ENCODE measurements at regions not wholly inside any gene's neighbourhood (a gene's known extent, or its start where the extent isn't known, plus 50 kb on each side); places are given as distances from the start of the nearest gene placed in this dataset.

GRCh38 chr7:130887957-130888371 lies 154.0 kb upstream of the KLF14 start:
- DNase-seq (ENCODE audit: low spot score) (no peak), ATAC-seq (peak; percentile 40 to 50)
- peak overlapping the region; percentile 60 to 84 for H3K27ac Mint-ChIP-seq
- H3K36me3 Mint-ChIP-seq, result peaks cover 41% of the 10 kb centered on the region
- no peaks in the 10 kb centered on the region for H3K27me3 Mint-ChIP-seq
- H3K4me1 Mint-ChIP-seq (ENCODE audit: low read depth in 2 of 2), result peaks cover 49 to 51% of the 10 kb centered on the region in 2 donors
- H3K4me3 Mint-ChIP-seq, result peak overlapping the region; percentile 27
- no peaks in the 10 kb centered on the region for H3K9me3 Mint-ChIP-seq

GRCh38 chr7:130888468-130888867 lies 154.5 kb upstream of the KLF14 start:
- peaks cover 41% of the 10 kb centered on the region for H3K36me3 Mint-ChIP-seq
- peak overlapping the region; percentile 60 to 84 for H3K27ac Mint-ChIP-seq
- H3K4me3 Mint-ChIP-seq, result no peak overlapping the region
- peaks cover 50 to 52% of the 10 kb centered on the region in 2 donors for H3K4me1 Mint-ChIP-seq (ENCODE audit: low read depth in 2 of 2)
- ATAC-seq (no peak), DNase-seq (ENCODE audit: low spot score) (no peak)
- H3K9me3 Mint-ChIP-seq, result no peaks in the 10 kb centered on the region
- H3K27me3 Mint-ChIP-seq, result no peaks in the 10 kb centered on the region

DNA sequence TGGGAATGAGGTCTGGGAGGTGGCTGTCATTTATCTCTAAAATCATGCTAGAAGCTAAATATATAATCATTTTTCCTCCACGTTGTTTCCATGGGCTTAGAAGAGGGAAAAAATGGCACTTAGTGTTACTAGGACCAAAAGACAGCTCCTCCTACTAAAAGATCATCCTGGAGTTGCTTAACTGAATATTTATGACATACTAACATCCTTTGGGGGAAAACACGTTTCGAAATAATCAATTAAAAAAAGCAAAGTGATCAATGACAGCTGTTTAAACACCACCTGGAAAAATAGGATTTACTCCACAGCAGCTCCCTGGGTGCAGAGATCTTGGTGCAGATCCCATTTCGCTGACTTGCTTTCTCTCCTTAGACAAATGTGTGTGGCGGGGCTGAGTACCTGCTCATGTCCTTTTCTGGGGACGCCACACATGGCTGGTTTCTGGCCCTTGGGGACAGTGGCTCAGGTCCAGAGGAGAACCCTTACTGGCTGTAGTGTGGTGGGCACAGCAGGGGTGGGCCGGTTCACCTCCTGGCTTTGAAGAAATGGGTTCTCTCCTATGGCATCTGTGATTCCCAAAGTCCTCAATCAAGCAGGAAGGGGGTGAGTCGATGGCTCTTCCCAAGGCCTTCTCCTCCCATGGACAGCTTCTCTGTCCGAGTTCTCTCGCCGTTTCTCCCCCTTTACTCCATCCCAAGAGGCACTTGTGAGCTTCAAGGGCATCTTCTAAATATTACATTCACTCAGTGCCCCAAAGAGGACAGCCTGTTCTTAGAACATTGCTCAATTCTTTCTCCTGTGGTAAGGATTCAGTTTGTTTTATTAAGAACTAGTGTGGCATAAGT lies 156.4 kb upstream of the KLF14 start:
- H3K9me3 Mint-ChIP-seq, result no peaks in the 10 kb centered on the region
- H3K36me3 Mint-ChIP-seq, result peaks cover 48% of the 10 kb centered on the region
- no peaks in the 10 kb centered on the region for H3K27me3 Mint-ChIP-seq
- peak overlapping the region; percentile 57 to 61 for H3K27ac Mint-ChIP-seq
- peaks cover 61 to 70% of the 10 kb centered on the region in 2 donors for H3K4me1 Mint-ChIP-seq (ENCODE audit: low read depth in 2 of 2)
- ATAC-seq, result no peak
- peak overlapping the region; percentile 24 for H3K4me3 Mint-ChIP-seq
- DNase-seq (ENCODE audit: low spot score), result no peak

DNA sequence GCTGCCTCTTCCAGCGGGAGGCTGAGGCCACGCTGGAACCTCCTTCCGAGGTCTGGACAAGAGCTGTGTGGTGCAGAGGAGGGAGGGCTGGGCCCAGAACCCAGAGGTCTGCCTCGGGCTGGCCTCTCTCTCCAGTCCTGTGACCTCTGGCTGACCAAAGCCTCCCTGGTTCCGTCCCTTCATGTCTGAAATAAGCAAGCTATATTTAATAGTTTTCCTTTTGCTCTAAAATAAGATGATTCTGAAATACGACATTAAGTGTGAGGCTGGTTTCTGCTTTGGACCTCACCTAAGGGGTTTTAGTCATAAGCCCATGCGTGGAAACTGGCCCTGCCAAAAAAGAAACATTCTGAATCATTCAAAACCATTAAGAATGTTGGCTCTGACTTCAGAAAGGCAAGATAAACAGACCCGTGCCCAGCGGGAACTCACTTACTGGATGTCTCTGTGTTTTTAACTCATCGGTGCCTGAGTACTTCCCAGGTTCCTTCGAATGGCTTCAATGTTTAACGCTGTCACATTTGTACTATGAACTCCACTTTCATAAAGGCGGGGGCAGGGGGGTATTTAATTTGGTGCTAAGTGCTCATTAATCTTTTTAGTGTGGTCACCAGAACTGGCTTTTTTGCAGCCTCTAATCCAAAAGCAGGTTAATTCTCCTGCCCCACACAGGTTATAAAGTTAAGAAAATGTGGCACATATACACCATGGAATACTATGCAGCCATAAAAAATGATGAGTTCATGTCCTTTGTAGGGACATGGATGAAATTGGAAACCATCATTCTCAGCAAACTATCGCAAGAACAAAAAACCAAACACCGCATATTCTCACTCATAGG lies 157.5 kb upstream of the KLF14 start:
- H3K27ac Mint-ChIP-seq, result peak overlapping the region; percentile 57 to 61
- H3K4me1 Mint-ChIP-seq (ENCODE audit: low read depth in 2 of 2), result peaks cover 66 to 78% of the 10 kb centered on the region in 2 donors
- no peaks in the 10 kb centered on the region for H3K9me3 Mint-ChIP-seq
- DNase-seq (ENCODE audit: low spot score), result no peak
- H3K36me3 Mint-ChIP-seq, result peaks cover 55% of the 10 kb centered on the region
- no peaks in the 10 kb centered on the region for H3K27me3 Mint-ChIP-seq
- no peak for ATAC-seq
- no peak overlapping the region for H3K4me3 Mint-ChIP-seq

DNA sequence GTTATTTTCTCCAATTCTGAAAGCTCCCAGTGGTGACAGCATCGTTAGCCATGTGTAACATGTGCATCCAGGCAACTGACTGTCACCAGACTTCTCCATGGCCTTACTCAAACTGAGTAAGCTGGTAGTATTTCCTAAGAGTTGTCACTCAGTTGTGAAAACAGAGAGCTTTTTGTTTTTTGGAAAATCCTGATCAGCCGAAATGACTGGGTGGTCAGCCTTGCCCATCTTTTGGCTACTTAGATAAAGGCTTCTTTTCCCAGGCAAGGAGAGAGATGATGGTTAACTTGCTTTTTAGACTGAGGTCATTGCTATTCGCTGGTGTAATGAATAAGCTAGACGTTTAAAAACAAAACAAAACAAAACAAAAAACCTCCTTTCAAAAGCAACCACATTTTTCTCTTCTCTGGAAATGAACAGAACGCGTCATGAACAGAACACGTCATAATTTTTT lies 159.5 kb upstream of the KLF14 start:
- no peak for DNase-seq (ENCODE audit: low spot score)
- Mint-ChIP-seq H3K27ac (peak overlapping the region; percentile 82 to 88), H3K4me1 (ENCODE audit: low read depth in 2 of 2) (peaks cover 64 to 71% of the 10 kb centered on the region in 2 donors), H3K4me3 (peak overlapping the region; percentile 3), H3K36me3 (peaks cover 42% of the 10 kb centered on the region), H3K27me3 (no peaks in the 10 kb centered on the region), H3K9me3 (no peaks in the 10 kb centered on the region)
- ATAC-seq, result peak in 1 of 2 donors; percentile 17

- no peak for DNase-seq (ENCODE audit: low spot score)
- ATAC-seq, result peak in 1 of 2 donors; percentile 52
- Mint-ChIP-seq H3K4me3 (peak overlapping the region; percentile 47), H3K9me3 (no peaks in the 10 kb centered on the region), H3K27ac (peak overlapping the region; percentile 82 to 88), H3K36me3 (peaks cover 37% of the 10 kb centered on the region), H3K4me1 (ENCODE audit: low read depth in 2 of 2) (peaks cover 62 to 68% of the 10 kb centered on the region in 2 donors), H3K27me3 (no peaks in the 10 kb centered on the region)
These were observed 160.3 kb upstream of the KLF14 start for GRCh38 chr7:130894146-130894908.

- H3K4me1 Mint-ChIP-seq (ENCODE audit: low read depth in 2 of 2), result peaks cover 68 to 75% of the 10 kb centered on the region in 2 donors
- DNase-seq (ENCODE audit: low spot score) (no peak), ATAC-seq (no peak)
- no peaks in the 10 kb centered on the region for H3K9me3 Mint-ChIP-seq
- no peaks in the 10 kb centered on the region for H3K27me3 Mint-ChIP-seq
- H3K27ac Mint-ChIP-seq, result peak overlapping the region; percentile 82 to 88
- peak overlapping the region; percentile 47 for H3K4me3 Mint-ChIP-seq
- H3K36me3 Mint-ChIP-seq, result peaks cover 37% of the 10 kb centered on the region
These were observed 161.1 kb upstream of the KLF14 start for GRCh38 chr7:130894909-130895750.

- H3K27me3 Mint-ChIP-seq, result no peaks in the 10 kb centered on the region
- H3K4me3 Mint-ChIP-seq, result peak overlapping the region; percentile 18
- DNase-seq (ENCODE audit: low spot score), result no peak
- H3K9me3 Mint-ChIP-seq, result no peaks in the 10 kb centered on the region
- peaks cover 67 to 72% of the 10 kb centered on the region in 2 donors for H3K4me1 Mint-ChIP-seq (ENCODE audit: low read depth in 2 of 2)
- no peak for ATAC-seq
- H3K36me3 Mint-ChIP-seq, result peaks cover 31% of the 10 kb centered on the region
- H3K27ac Mint-ChIP-seq, result peak overlapping the region; percentile 82 to 88
These were observed 162.3 kb upstream of the KLF14 start for GRCh38 chr7:130896051-130896881.

GRCh38 chr7:130896898-130897514 lies 163.0 kb upstream of the KLF14 start:
- peak overlapping the region; percentile 18 for H3K4me3 Mint-ChIP-seq
- no peaks in the 10 kb centered on the region for H3K9me3 Mint-ChIP-seq

GRCh38 chr7:130897515-130898419 lies 163.8 kb upstream of the KLF14 start:
- no peak for DNase-seq (ENCODE audit: low spot score)
- Mint-ChIP-seq H3K36me3 (peaks cover 29% of the 10 kb centered on the region), H3K27ac (peak overlapping the region; percentile 82 to 94), H3K27me3 (no peaks in the 10 kb centered on the region), H3K4me3 (no peak overlapping the region), H3K9me3 (no peaks in the 10 kb centered on the region), H3K4me1 (ENCODE audit: low read depth in 2 of 2) (peaks cover 73 to 77% of the 10 kb centered on the region in 2 donors)
- peak; percentile 1 to 8 for ATAC-seq

More at GRCh38 chr7:130896898-130897514, 163.0 kb upstream of the KLF14 start:
- Mint-ChIP-seq H3K4me1 (ENCODE audit: low read depth in 2 of 2) (peaks cover 74% of the 10 kb centered on the region in 2 donors), H3K36me3 (peaks cover 35% of the 10 kb centered on the region), H3K27me3 (no peaks in the 10 kb centered on the region), H3K27ac (peak overlapping the region; percentile 82 to 88)
- DNase-seq (ENCODE audit: low spot score), result peak; percentile 71
- peak; percentile 61 to 76 for ATAC-seq

DNA sequence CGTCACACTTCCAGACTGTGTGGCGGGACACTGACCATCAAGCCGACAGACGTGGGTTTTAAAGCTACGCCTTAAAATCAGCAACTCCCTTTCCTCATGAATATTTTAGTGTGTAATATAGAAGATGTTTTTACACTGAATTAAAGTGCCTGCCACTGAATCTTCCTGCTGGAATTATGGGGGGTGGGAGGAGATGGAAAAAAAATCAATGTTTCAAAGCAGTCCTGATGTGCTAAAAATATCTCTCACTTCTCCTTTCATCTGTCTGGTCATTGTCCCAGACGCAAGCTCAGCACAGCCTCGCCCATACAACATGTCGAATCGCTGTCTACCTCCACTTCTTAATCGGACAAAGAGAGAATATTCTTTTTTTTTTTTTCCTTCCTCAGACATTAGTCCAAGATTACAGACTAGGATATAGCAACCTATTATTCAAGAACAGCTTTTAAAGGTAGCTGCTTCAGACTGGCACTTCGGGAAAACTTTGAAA lies 165.1 kb upstream of the KLF14 start:
- Mint-ChIP-seq H3K36me3 (peaks cover 34% of the 10 kb centered on the region), H3K4me1 (ENCODE audit: low read depth in 2 of 2) (peaks cover 77 to 81% of the 10 kb centered on the region in 2 donors), H3K27ac (peak overlapping the region; percentile 77 to 94), H3K9me3 (no peaks in the 10 kb centered on the region), H3K27me3 (no peaks in the 10 kb centered on the region), H3K4me3 (no peak overlapping the region)
- ATAC-seq (no peak), DNase-seq (ENCODE audit: low spot score) (no peak)
